ENCODE measurements at regions not wholly inside any gene's neighbourhood (a gene's known extent, or its start where the extent isn't known, plus 50 kb on each side); places are given as distances from the start of the nearest gene placed in this dataset.

DNA sequence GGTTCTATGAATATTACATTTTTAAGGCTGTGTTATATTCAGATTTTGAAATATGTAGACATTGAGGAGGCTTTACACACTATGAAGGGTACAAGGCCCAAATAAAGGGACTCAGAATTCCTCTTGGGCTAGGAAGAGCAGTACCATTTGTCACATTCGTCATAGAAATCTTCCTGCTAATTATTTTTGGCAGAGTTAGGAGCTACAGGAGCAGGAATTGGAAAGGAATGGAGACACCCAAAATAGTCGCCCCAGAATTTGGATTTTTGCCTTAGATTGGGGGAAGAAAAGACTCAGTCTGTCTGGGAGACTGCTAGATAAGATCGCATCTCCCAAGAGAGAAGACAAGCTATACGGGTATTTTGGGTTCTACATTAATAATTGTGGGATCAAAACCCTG is 176.4 kb upstream of the DACH1 start:
- DNase-seq = no peak
- H3K36me3 Mint-ChIP-seq = no peaks in the 10 kb centered on the region
- TF ChIP-seq CTCF (IDR thresholded peaks at IDR 0.05) = no peak

DNA sequence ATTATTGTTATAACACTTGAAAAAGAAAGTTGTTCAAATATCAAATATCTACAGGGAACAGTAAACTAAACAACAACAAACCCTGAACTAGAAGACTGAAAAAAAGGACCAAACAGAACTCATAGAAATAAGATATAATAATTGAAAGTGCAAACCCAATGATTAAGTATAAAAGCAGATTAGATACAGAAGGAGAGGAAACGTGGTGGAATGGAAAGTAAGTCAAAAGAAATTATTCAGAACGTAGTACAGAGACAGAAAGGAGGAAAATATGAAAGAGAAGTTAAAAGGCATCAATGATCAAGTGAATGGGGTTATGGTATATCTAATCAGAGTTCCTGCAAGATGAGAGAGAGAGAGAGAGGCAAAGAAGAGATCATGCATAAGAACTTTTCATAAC is 174.2 kb upstream of the DACH1 start:
- no peaks in the 10 kb centered on the region for H3K27me3 ChIP-seq (ENCODE audit: control insufficient read depth in 2 of 2, insufficient read depth in 2 of 2, low read length in 2 of 2)
- no peak overlapping the region for H3K4me3 ChIP-seq (replicated peaks in 1 of 3; ENCODE audit: low read depth in 2 of 3, low read length in 3 of 3)
- H3K9ac ChIP-seq (ENCODE audit: insufficient read depth, low read length, poor library complexity, severe bottlenecking) = no peak overlapping the region
- peaks cover 0 to 2% of the 10 kb centered on the region in 2 donors for H3K9me3 ChIP-seq (replicated peaks in 1 of 2; ENCODE audit: control insufficient read depth in 1 of 2, insufficient read depth in 1 of 2, low read length in 2 of 2)
- Mint-ChIP-seq H3K27me3 (ENCODE audit: low read depth in 3 of 3) (peaks cover 0 to 1% (median 0%) of the 10 kb centered on the region in 3 donors), H3K4me1 (no peaks in the 10 kb centered on the region), H3K4me3 (no peak overlapping the region), H3K36me3 (no peaks in the 10 kb centered on the region), H3K27ac (no peak overlapping the region), H3K9me3 (peaks cover 0 to 7% (median 5%) of the 10 kb centered on the region in 7 donors)
- no peaks in the 10 kb centered on the region for H4K20me1 ChIP-seq (ENCODE audit: insufficient read depth, low read length)
- H3K4me2 ChIP-seq (replicated peaks; ENCODE audit: extremely low read depth, low read length, poor library complexity, severe bottlenecking) = no peak overlapping the region
- intact Hi-C loops (cut with micrococcal nuclease) = no loop called here
- H3K27ac ChIP-seq (ENCODE audit: low read depth in 1 of 2, low read length in 2 of 2) = no peak overlapping the region
- no peaks in the 10 kb centered on the region for H3K79me2 ChIP-seq (ENCODE audit: insufficient read depth, low read length)
- 94% methylated on average over 2 of the region's 2 CpGs for WGBS (ENCODE audit: insufficient coverage)
- no peak for DNase-seq
- H2AFZ ChIP-seq (ENCODE audit: insufficient read depth, low read depth, low read length, poor library complexity, severe bottlenecking) = no peak overlapping the region
- H3K4me1 ChIP-seq (ENCODE audit: control insufficient read depth in 1 of 2, insufficient read depth in 2 of 2, low read length in 2 of 2) = no peaks in the 10 kb centered on the region
- no peak for TF ChIP-seq CTCF (IDR thresholded peaks at IDR 0.05)
- H3K36me3 ChIP-seq (replicated peaks in 1 of 2; ENCODE audit: control insufficient read depth in 1 of 2, insufficient read depth in 2 of 2, low read length in 2 of 2) = no peaks in the 10 kb centered on the region

More for the DNA sequence above, 176.4 kb upstream of the DACH1 start:
- no peaks in the 10 kb centered on the region for H3K4me1 ChIP-seq (ENCODE audit: control insufficient read depth in 1 of 2, insufficient read depth in 2 of 2, low read length in 2 of 2)
- no peaks in the 10 kb centered on the region for H3K36me3 ChIP-seq (replicated peaks in 1 of 2; ENCODE audit: control insufficient read depth in 1 of 2, insufficient read depth in 2 of 2, low read length in 2 of 2)
- Mint-ChIP-seq H3K27ac (no peak overlapping the region), H3K4me3 (no peak overlapping the region), H3K4me1 (no peaks in the 10 kb centered on the region), H3K9me3 (peaks cover 0 to 7% (median 5%) of the 10 kb centered on the region in 7 donors), H3K27me3 (ENCODE audit: low read depth in 3 of 3) (no peaks in the 10 kb centered on the region)
- no peak overlapping the region for H3K27ac ChIP-seq (ENCODE audit: low read depth in 1 of 2, low read length in 2 of 2)
- no peaks in the 10 kb centered on the region for H4K20me1 ChIP-seq (ENCODE audit: insufficient read depth, low read length)
- no peak overlapping the region for H3K4me3 ChIP-seq (replicated peaks in 1 of 3; ENCODE audit: low read depth in 2 of 3, low read length in 3 of 3)
- H3K9ac ChIP-seq (ENCODE audit: insufficient read depth, low read length, poor library complexity, severe bottlenecking) = no peak overlapping the region
- no peaks in the 10 kb centered on the region for H3K79me2 ChIP-seq (ENCODE audit: insufficient read depth, low read length)
- WGBS (ENCODE audit: insufficient coverage) = 100% methylated on average over 3 of the region's 4 CpGs
- no peak overlapping the region for H2AFZ ChIP-seq (ENCODE audit: insufficient read depth, low read depth, low read length, poor library complexity, severe bottlenecking)
- no peaks in the 10 kb centered on the region for H3K27me3 ChIP-seq (ENCODE audit: control insufficient read depth in 2 of 2, insufficient read depth in 2 of 2, low read length in 2 of 2)
- peaks cover 0 to 2% of the 10 kb centered on the region in 2 donors for H3K9me3 ChIP-seq (replicated peaks in 1 of 2; ENCODE audit: control insufficient read depth in 1 of 2, insufficient read depth in 1 of 2, low read length in 2 of 2)
- H3K4me2 ChIP-seq (replicated peaks; ENCODE audit: extremely low read depth, low read length, poor library complexity, severe bottlenecking) = no peak overlapping the region
- intact Hi-C loops (cut with micrococcal nuclease) = no loop called here

All from CD14-positive monocyte (primary cell).